GM23338 (cell line): ENCODE measurements at regions not wholly inside any gene's neighbourhood (a gene's known extent, or its start where the extent isn't known, plus 50 kb on each side); places are given as distances from the start of the nearest gene placed in this dataset.

Source experiments
- CREB1 ChIP-seq: fragments of 250-450 bp; sonication (Bioruptor Pico); IDR thresholded peaks from 2 replicates; pipeline ENCODE4 v1.5.0; 2020; ENCODE audit warnings: low read depth, mild to moderate bottlenecking, moderate library complexity
- CTCF ChIP-seq, 2 experiments: fragments of 200-600 bp in 1 of 2; sonication (generic) in 1 of 2; conservative IDR thresholded peaks; 2 replicates each; pipeline versions ENCODE4 v1.5.1 to v1.6.1; 2016 to 2017; ENCODE audit warnings: antibody characterized with exemption in 2 of 2, low read depth in 2 of 2, mild to moderate bottlenecking in 2 of 2, moderate library complexity in 1 of 2
- EZH2 ChIP-seq: fragments of 200-600 bp; sonication (generic); IDR thresholded peaks from one replicate; pipeline ENCODE4 v1.8.0; 2017; ENCODE audit warnings: antibody characterized with exemption, mild to moderate bottlenecking, low read depth; ENCODE audit not compliant: unreplicated experiment
- JUNB ChIP-seq: IDR thresholded peaks from one replicate; pipeline ENCODE4 v1.6.1; 2016; ENCODE audit warnings: antibody characterized with exemption; ENCODE audit not compliant: unreplicated experiment
- POLR2AphosphoS5 ChIP-seq: IDR thresholded peaks from 2 replicates; pipeline ENCODE4 v1.6.1; 2016; ENCODE audit warnings: antibody characterized with exemption, low read depth
- REST ChIP-seq: IDR thresholded peaks from one replicate; pipeline ENCODE4 v1.6.1; 2018; ENCODE audit warnings: antibody characterized with exemption; ENCODE audit not compliant: unreplicated experiment

GRCh38 chr4:31034550-31034949 is 314.4 kb downstream of the PCDH7 start:
- TF ChIP-seq CTCF (conservative IDR thresholded peaks at IDR 0.05; ENCODE audit: low read depth in 2 of 2) (no peak), POLR2AphosphoS5 (no peak), EZH2 (no peak), JUNB (no peak), CREB1 (no peak), REST (no peak)
